GM21529 (cell line): ENCODE measurements at regions not wholly inside any gene's neighbourhood (a gene's known extent, or its start where the extent isn't known, plus 50 kb on each side); places are given as distances from the start of the nearest gene placed in this dataset.
"Not testable (repeated sequence)": the region's sequence is repeated elsewhere in the genome, so short reads cannot be mapped to it uniquely, and the experiment has no call there.

ENCODE experiments used
- ATAC-seq: cut with Tn5 transposase; IDR thresholded peaks from one replicate; pipeline ENCODE4 v1.9.1; 2021; ENCODE audit not compliant: unreplicated experiment

- ATAC-seq: no peak
Observed at GRCh38 chr12:90619943-90620342, 335.0 kb downstream of the CCER1 start.

GRCh38 chr12:90618586-90618985, 336.4 kb downstream of the CCER1 start:
- ATAC-seq: no peak

DNA sequence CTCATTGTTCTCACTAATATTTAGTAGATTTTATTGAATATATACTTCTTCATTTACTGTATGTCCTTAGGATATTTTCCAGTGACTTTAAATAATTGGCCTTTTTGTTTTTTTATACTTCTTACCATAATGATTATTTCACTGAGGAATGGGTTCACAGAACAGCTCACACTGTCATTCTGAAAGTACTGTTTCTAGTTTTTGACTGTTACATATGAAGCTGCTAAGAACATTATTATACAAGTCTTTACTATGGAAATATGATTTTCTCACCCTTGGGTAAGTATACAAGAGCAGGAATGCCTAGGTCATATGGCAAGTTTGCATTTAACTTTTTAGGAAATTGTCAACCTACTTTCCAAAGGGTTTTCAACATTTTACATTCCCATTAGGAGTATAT, 343.1 kb downstream of the CCER1 start:
- ATAC-seq: no peak

- ATAC-seq: no peak
Observed at GRCh38 chr12:90611048-90611447, 343.9 kb downstream of the CCER1 start.

- ATAC-seq: no peak
Observed at GRCh38 chr12:90593596-90594295, 361.2 kb downstream of the CCER1 start.

- ATAC-seq: no peak
Observed at GRCh38 chr12:90589956-90590355, 365.0 kb downstream of the CCER1 start.

DNA sequence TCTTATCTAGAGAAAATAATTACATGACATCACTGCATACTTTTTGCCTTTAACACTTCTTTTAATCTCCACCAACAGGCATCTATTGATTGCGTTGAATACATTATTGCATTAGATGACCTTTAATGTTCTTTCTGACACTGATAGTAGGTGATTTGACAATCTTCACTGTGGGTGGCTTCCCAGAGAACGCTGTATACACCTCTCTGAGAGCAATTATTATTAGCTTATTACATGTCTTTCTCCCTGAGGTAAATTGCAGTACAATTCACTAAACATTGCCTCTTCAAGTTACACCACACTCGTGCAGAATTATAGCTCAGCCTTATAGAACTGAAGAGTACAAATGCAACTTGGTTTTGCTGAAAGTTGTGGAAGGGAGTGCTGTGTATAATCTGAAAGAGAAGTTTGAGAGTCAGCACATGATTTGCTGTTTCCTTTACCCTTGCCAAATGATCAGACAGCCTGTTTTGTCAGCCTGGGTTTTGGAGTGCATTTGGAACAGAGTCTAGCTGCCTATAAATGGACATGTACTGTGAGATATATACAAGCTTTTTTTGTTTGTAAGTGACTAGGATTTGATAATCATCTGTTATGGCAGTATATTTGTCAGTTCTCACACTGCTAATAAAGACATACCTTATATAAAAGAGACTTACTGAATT, 369.2 kb downstream of the CCER1 start:
- no peak for ATAC-seq

DNA sequence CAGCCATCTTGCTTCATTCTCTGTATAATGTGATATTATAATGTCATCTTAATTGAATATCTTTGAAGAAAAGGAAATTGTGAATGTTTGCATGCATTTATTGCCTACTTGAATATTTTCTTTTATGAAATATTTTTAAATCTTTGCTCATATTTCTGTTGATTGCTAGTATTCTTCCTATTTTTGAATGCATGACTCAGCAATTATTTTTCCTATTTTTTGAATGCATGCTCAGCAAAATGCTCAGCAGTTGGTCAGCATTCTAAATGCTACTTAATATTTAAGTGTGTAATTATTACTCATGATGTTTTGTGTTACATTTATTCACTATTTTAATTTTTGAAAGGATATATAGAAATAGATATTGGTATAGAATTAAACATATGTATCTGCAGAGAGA, 378.3 kb downstream of the CCER1 start:
- no peak for ATAC-seq

DNA sequence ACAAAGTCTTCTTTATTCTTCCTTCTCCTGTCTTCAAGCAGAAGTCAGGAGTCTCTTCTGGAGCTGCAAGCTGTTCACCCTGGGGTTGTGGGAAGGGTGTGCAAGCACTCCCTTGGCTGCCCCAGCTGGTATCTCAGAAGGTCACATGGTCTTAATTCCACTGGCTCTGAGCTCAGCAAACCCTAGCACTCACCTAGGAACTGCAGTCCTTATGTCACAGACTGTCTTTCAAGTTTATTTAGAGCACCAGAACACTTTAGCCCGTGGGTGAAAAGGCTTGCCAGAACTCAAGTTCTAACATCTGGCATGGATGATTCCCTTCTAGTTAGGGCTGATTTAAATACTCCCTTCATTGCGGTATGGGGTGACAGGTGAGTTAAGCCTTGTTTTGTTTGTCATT, 379.0 kb downstream of the CCER1 start:
- no peak for ATAC-seq

GRCh38 chr12:90574676-90575075, 380.3 kb downstream of the CCER1 start:
- no peak for ATAC-seq

DNA sequence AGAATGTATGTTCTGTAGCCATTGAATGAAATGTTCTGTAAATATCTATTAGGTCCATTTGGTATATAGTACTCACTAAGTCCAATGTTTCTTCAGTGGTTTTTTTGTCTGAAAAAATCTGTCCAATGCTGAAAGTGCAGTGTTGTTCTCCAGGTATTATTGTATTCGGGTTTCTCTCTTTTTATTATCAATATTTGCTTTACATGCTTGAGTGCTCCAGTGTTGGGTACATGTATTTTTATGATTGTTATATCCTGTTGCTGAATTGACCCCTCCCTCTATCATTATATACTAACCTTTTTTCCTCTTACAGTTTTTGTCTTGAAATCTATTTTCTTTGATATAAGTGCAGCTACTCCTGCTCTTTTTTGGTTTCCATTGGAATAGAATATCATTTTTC, 382.2 kb downstream of the CCER1 start:
- ATAC-seq: no peak

- ATAC-seq: no peak
Observed at GRCh38 chr12:90569685-90570084, 385.3 kb downstream of the CCER1 start.

DNA sequence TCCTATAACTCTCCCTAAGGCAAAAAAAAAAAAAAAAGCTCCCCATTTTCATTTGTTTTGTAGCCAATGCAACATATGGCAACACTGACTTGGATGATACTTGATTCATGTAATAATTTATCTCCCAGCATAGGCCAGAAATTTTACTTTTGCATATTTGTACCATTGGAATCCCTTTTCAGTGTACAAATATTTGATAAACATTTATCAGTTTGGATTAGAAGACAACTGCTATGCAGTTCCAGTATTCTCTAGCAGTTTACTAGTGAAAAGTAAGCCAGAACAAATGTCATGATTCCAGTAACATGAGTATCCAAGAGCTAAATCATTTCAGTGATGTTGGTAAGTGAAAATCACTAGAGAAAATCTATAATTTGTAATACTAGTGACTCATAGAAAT, 392.3 kb downstream of the CCER1 start:
- no peak for ATAC-seq

DNA sequence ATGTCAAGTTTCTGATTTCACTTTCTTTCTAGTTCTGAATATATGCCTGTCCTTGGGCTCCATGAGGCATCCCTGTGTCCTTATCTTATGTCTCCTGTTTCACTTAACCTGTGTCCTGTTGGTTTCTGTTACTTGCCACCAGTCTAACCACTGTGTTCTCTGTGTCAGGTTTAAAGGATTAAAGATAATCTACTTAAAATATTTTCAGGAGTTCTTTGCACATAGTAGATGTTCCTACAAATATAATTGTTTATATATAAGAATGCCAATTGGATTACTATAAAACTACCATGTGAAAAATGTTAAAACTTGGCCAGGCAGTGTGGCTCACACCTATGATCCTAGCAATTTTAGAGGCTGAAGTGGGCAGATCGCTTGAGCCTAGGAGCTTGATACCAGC, 406.4 kb downstream of the CCER1 start:
- ATAC-seq: no peak

DNA sequence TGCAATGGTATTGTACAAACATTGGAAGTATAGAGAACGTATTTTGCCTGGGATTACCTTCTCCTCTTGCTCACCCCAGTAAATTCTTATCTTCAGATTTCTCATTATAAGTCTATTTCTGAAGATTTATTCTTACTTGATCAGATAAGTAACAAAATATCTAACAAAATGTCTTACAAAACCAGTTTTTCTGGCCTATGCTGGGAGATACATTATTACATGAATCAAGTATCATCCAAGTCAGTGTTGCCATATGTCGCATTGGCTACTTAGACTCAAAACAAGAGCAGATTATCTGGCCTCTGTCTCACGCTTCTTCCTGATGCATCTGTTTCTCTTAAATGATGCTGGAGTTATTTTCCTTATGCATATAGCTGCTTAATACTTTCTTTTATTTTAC, 408.5 kb downstream of the CCER1 start:
- no peak for ATAC-seq

DNA sequence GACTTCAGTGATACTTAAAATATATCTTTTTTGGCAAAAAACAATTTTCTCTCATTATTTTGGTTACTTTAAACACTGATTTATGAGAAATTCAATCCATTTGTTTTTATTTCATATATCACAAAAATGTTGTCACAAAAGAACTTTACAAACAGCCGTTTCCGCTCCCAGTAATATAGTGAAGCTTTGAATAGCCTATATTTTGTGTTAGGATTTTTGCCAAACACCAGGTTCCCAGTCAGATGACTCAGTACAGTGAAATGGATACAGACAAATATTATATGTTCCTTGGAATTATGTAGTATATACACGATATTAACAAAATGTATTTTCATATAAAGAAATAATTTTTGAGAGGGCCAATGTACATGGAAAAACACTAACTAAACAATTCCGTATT, 411.1 kb downstream of the CCER1 start:
- ATAC-seq: no peak

- no peak for ATAC-seq
Observed at GRCh38 chr12:90543374-90543773, 411.6 kb downstream of the CCER1 start.

DNA sequence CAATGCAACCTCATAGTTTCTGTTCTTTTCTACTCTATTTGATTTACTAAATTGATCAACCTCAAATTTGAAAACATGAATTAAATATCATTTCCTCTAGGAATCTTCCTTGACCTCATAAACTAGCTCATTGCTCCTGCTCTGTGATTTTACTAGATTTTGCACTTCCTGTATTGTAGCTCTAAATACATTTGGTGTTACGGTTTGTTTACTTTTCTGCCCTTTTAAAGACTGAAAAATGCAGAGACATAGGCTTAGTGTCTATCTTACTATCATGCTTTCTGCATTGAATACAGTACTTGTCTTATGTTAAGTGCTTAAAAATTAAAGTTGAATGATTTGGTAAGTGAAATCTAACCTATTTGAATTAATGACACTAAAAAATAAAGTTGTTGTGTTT, 412.1 kb downstream of the CCER1 start:
- not testable (repeated sequence) for ATAC-seq

DNA sequence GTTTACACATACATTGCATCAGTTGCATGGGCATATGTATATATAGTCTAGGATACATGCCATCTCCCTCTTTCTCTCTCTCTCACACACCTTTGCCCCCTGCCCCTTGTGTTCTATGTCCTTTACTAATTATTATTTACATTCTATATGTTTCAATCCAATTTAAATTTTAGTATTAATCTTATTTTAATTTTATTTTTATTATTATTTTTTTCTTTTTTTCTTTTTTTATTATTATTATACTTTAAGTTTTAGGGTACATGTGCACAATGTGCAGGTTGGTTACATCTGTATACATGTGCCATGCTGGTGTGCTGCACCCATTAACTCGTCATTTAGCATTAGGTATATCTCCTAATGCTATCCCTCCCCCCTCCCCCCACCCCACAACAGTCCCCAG, 421.1 kb downstream of the CCER1 start:
- not testable (repeated sequence) for ATAC-seq

DNA sequence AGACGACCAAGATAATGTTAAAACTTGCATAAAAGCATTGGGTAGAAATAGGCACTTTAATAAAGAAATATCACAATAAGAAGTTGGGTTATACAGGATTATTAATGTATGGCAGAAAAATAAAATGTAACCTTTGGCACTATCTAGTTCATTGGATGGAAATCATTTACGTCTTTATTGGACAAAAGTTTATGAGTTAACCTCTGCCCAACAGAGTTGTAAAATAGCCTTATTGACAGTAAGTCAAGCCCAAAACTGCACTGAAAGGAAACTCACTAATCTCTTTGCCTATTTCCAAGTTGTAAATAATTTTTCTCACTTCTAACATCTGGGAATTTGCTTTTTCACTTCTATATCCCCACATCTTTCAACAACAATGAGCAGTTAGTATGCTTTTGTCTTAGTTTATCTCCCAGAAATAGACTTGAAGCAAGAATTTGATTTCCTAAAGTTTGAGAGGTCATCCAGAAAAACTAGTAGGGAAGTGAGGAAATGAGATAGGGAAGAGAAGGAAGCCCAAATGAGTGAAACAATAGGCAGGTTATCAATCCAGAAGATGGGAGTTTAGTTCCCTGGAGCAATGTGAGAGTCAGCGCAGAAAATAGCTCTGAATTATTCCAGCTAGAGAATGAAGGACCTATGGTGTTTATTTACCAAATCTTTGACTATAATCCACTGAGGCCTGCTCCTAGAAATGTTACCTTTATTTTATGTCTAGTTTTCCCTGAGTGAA, 434.8 kb downstream of the CCER1 start:
- ATAC-seq: no peak

GRCh38 chr12:90519285-90519684, 435.7 kb downstream of the CCER1 start:
- no peak for ATAC-seq
